OCI-LY1 (cell line): ENCODE measurements at regions not wholly inside any gene's neighbourhood (a gene's known extent, or its start where the extent isn't known, plus 50 kb on each side); places are given as distances from the start of the nearest gene placed in this dataset.

ENCODE experiments used
- CTCF ChIP-seq: fragments of 200-600 bp; sonication (generic), shearing (Covaris generic); IDR thresholded peaks from 2 replicates; pipeline ENCODE4 v1.5.1; 2017; ENCODE audit warnings: mild to moderate bottlenecking, antibody characterized with exemption, low read length, moderate library complexity, mixed read lengths
- EZH2 ChIP-seq: fragments of 200-600 bp; sonication (generic), shearing (Covaris generic); IDR thresholded peaks from 2 replicates; pipeline ENCODE4 v1.8.0; 2017; ENCODE audit warnings: borderline replicate concordance, mixed run types, mild to moderate bottlenecking, antibody characterized with exemption, low read length, moderate library complexity, mixed read lengths

- no peak for TF ChIP-seq CTCF
- no peak for TF ChIP-seq EZH2
Observed at GRCh38 chr3:109213321-109213720, 76.8 kb downstream of the C3orf85 start.
